ENCODE measurements at regions not wholly inside any gene's neighbourhood (a gene's known extent, or its start where the extent isn't known, plus 50 kb on each side); places are given as distances from the start of the nearest gene placed in this dataset.
A peak's percentile ranks its signal among the peaks of the same experiment; 100 is the strongest.
"Not testable (repeated sequence)": the region's sequence is repeated elsewhere in the genome, so short reads cannot be mapped to it uniquely, and the experiment has no call there.

DNA sequence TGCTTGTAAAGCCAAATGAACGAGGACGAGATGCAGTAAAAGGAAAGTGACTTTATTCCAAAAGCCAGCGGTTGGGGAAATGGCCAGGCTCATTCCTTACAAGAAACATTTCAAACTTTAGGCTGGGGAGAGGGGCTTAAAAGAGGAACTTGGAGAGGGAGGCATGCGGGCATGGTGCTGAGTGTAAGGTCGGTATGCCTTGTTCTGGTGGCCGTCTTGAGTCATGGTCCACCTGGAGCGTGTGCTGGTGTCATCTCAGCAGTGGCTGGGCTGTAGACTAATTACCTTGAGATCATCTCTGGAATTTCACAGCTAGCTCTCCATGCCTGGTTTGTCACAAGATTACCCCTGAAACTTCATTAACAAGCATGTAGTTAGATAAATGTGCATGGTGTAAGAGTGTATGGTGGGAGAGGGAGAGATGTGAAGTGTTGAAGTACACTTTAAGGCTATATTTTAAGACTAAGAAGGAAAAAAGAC, 156.4 kb upstream of the PFN2 start:
- ATAC-seq, result no peak
- H3K27ac Mint-ChIP-seq, result no peak overlapping the region
- H3K27me3 Mint-ChIP-seq, result peaks cover 19 to 31% of the 10 kb centered on the region in 2 donors
- H3K36me3 Mint-ChIP-seq, result no peaks in the 10 kb centered on the region
- H3K4me1 Mint-ChIP-seq (ENCODE audit: low read depth in 2 of 2), result no peaks in the 10 kb centered on the region
- H3K9me3 Mint-ChIP-seq, result no peaks in the 10 kb centered on the region
- H3K4me3 Mint-ChIP-seq, result no peak overlapping the region
- DNase-seq (ENCODE audit: low spot score), result no peak

DNA sequence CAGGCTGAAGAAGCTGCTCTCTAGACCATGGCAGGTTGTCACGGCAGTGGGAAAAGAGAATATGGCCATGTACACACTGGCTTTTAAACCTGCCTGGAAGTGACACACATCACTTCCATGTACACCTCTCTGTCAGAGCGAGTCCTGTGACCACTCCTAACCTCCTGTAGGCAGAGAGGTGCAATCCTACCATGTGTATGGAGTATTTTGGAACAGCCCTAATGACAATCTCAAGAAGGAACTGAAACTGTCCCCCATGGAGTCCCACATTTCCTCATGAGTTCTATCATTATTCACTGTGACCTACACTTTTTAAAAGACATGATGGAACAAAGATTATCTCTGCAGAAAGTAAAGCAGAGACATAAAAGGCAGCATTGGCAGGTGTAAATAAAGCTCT, 153.4 kb upstream of the PFN2 start:
- H3K36me3 Mint-ChIP-seq, result no peaks in the 10 kb centered on the region
- DNase-seq (ENCODE audit: low spot score) (no peak), ATAC-seq (no peak)
- no peaks in the 10 kb centered on the region for H3K4me1 Mint-ChIP-seq (ENCODE audit: low read depth in 2 of 2)
- no peak overlapping the region for H3K4me3 Mint-ChIP-seq
- H3K9me3 Mint-ChIP-seq, result no peaks in the 10 kb centered on the region
- peaks cover 23 to 37% of the 10 kb centered on the region in 2 donors for H3K27me3 Mint-ChIP-seq
- no peak overlapping the region for H3K27ac Mint-ChIP-seq

GRCh38 chr3:150123249-150123648, 152.6 kb upstream of the PFN2 start:
- ATAC-seq; H3K36me3 Mint-ChIP-seq; H3K4me1 Mint-ChIP-seq (ENCODE audit: low read depth in 2 of 2); H3K4me3 Mint-ChIP-seq; H3K27ac Mint-ChIP-seq; H3K9me3 Mint-ChIP-seq; DNase-seq (ENCODE audit: low spot score): not testable (repeated sequence)
- H3K27me3 Mint-ChIP-seq, result peaks cover 23 to 38% of the 10 kb centered on the region in 2 donors

DNA sequence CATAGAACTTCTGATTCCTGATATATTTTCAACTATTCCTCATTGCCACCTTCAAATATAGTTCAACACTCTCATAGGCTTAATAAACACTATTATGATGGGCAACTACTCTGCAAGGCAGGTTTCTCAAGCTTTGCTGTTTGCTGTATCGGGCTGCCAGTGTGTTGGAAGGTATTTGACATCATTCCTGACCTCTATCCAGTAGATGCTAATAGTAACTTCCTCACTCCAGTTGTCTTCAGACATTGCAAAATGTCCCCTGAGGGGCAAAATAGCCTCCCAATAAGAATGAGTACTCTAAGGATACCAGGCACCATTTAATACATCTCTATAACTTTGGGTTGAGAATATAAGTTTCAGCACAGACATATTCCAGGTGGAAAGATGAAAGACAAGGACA, 147.5 kb upstream of the PFN2 start:
- peaks cover 22 to 37% of the 10 kb centered on the region in 2 donors for H3K27me3 Mint-ChIP-seq
- no peaks in the 10 kb centered on the region for H3K4me1 Mint-ChIP-seq (ENCODE audit: low read depth in 2 of 2)
- H3K4me3 Mint-ChIP-seq, result no peak overlapping the region
- no peak overlapping the region for H3K27ac Mint-ChIP-seq
- DNase-seq (ENCODE audit: low spot score) (no peak), ATAC-seq (no peak)
- H3K36me3 Mint-ChIP-seq, result no peaks in the 10 kb centered on the region
- H3K9me3 Mint-ChIP-seq, result no peaks in the 10 kb centered on the region

GRCh38 chr3:150117076-150117475, 146.4 kb upstream of the PFN2 start:
- Mint-ChIP-seq H3K4me3 (no peak overlapping the region), H3K4me1 (ENCODE audit: low read depth in 2 of 2) (no peaks in the 10 kb centered on the region), H3K27ac (no peak overlapping the region), H3K9me3 (no peaks in the 10 kb centered on the region), H3K27me3 (peaks cover 22 to 37% of the 10 kb centered on the region in 2 donors), H3K36me3 (no peaks in the 10 kb centered on the region)
- DNase-seq (ENCODE audit: low spot score), result no peak
- no peak for ATAC-seq

DNA sequence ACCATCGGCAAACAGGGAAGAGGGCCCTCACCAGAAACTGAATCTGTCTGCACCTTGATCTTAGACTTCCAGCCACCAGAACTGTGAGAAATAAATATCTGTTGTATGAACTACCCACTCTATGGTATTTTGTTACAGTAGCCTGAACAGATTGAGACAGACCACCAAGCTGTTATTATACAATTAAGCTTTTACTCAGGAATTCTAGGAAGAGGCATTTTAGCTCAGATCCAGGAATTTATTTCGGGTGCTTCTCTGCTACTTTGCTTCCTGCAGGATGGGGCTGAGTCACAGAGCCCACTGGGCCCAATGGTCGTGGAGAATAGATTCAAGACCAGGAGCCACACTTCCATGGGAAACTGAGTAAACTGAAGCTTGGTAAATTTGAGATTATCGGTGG, 145.5 kb upstream of the PFN2 start:
- H3K36me3 Mint-ChIP-seq, result no peaks in the 10 kb centered on the region
- H3K27ac Mint-ChIP-seq, result no peak overlapping the region
- no peak overlapping the region for H3K4me3 Mint-ChIP-seq
- DNase-seq (ENCODE audit: low spot score) (no peak), ATAC-seq (no peak)
- no peaks in the 10 kb centered on the region for H3K9me3 Mint-ChIP-seq
- H3K27me3 Mint-ChIP-seq, result peaks cover 19 to 34% of the 10 kb centered on the region in 2 donors
- no peaks in the 10 kb centered on the region for H3K4me1 Mint-ChIP-seq (ENCODE audit: low read depth in 2 of 2)

- DNase-seq (ENCODE audit: low spot score), result no peak
- peak in 1 of 2 donors; percentile 83 for ATAC-seq
- Mint-ChIP-seq H3K4me1 (ENCODE audit: low read depth in 2 of 2) (no peaks in the 10 kb centered on the region), H3K27me3 (peaks cover 16 to 23% of the 10 kb centered on the region in 2 donors), H3K36me3 (no peaks in the 10 kb centered on the region), H3K9me3 (no peaks in the 10 kb centered on the region), H3K27ac (no peak overlapping the region), H3K4me3 (no peak overlapping the region)
These were observed 144.3 kb upstream of the PFN2 start for GRCh38 chr3:150114873-150115540.

GRCh38 chr3:150114273-150114672, 143.6 kb upstream of the PFN2 start:
- Mint-ChIP-seq H3K4me3 (no peak overlapping the region), H3K36me3 (no peaks in the 10 kb centered on the region), H3K27me3 (peaks cover 18 to 23% of the 10 kb centered on the region in 2 donors), H3K27ac (no peak overlapping the region), H3K9me3 (no peaks in the 10 kb centered on the region), H3K4me1 (ENCODE audit: low read depth in 2 of 2) (no peaks in the 10 kb centered on the region)
- no peak for DNase-seq (ENCODE audit: low spot score)
- ATAC-seq, result no peak

GRCh38 chr3:150110097-150110496, 139.4 kb upstream of the PFN2 start:
- Mint-ChIP-seq H3K27me3 (peaks cover 10 to 14% of the 10 kb centered on the region in 2 donors), H3K9me3 (no peaks in the 10 kb centered on the region), H3K27ac (no peak overlapping the region), H3K36me3 (no peaks in the 10 kb centered on the region), H3K4me3 (no peak overlapping the region), H3K4me1 (ENCODE audit: low read depth in 2 of 2) (no peaks in the 10 kb centered on the region)
- DNase-seq (ENCODE audit: low spot score), result no peak
- no peak for ATAC-seq

- H3K4me3 Mint-ChIP-seq, result no peak overlapping the region
- H3K36me3 Mint-ChIP-seq, result no peaks in the 10 kb centered on the region
These were observed 136.9 kb upstream of the PFN2 start for GRCh38 chr3:150107429-150108175.

DNA sequence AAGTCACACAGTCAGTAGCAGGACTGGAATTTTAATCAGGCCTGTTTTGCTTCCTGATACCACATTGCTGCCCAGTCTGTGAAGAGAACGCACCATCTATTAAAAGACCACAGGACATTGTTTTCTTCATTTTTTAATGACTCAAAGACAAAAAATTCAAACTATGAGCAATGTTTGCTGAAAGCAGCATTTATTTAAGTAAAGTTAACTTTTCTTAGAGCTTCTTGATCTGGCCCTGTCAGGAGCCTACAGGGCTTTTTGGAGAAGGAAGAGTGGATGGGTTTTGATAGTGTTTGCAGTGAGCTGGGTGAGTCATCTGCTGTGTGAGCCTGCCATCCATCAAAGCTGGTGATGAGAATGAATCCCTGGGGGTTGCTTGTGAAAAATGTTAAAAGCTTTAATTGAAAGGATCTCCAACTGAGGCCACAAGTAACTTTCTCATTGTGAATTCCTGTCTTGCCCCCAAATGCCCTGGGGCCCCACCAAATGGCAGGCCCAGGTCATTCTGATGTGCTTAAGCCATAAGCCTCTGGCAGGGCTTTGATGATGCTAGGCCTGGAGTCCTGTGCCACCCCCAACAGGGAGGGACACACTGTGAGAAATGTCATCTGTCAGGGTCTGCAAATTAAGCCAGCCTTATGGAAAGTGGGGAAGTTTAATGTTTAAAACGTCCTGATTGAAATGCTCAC, 136.2 kb upstream of the PFN2 start:
- Mint-ChIP-seq H3K4me3 (no peak overlapping the region), H3K27me3 (peaks cover 7 to 29% of the 10 kb centered on the region in 2 donors), H3K36me3 (no peaks in the 10 kb centered on the region), H3K27ac (no peak overlapping the region), H3K4me1 (ENCODE audit: low read depth in 2 of 2) (no peaks in the 10 kb centered on the region), H3K9me3 (no peaks in the 10 kb centered on the region)
- DNase-seq (ENCODE audit: low spot score) (no peak), ATAC-seq (no peak)

More at GRCh38 chr3:150107429-150108175, 136.9 kb upstream of the PFN2 start:
- H3K4me1 Mint-ChIP-seq (ENCODE audit: low read depth in 2 of 2), result no peaks in the 10 kb centered on the region
- peaks cover 7 to 29% of the 10 kb centered on the region in 2 donors for H3K27me3 Mint-ChIP-seq
- H3K9me3 Mint-ChIP-seq, result no peaks in the 10 kb centered on the region
- H3K27ac Mint-ChIP-seq, result no peak overlapping the region
- DNase-seq (ENCODE audit: low spot score) (no peak), ATAC-seq (no peak)

DNA sequence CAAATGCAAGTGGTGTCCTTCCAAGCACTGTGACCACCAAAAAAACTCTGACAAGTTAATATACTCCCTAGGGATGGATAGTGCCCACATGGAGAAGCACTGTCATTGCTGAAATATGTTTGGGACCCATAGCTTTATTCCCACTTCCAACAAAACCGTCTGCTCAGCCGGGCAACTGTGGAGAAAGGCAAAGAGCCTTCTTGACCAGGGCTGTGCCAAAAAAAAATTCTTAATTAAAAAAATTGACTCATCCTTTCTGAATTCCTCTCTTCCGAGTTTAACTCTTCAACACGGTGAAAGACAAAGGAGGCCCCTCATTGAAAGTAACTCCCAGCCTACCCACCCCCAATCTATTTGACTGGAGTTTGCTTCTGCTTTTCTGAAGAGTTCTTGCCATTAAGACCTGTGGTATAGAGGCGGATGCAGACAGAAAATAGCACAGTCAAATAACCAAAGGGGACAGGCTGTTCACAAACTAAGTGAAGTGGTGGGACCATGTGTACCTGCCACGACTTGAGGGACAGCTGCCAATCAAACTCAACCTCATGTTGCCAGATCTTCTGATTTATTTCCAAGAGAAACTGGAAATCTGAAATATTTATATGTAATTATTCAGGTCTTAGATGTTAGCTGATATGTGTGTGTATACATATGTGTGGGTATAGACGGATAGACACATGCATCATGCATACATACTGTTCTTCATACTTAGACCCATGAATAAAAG, 135.4 kb upstream of the PFN2 start:
- ATAC-seq, result no peak
- H3K4me3 Mint-ChIP-seq, result no peak overlapping the region
- H3K36me3 Mint-ChIP-seq, result no peaks in the 10 kb centered on the region
- H3K27ac Mint-ChIP-seq, result no peak overlapping the region
- no peaks in the 10 kb centered on the region for H3K9me3 Mint-ChIP-seq
- no peak for DNase-seq (ENCODE audit: low spot score)
- peaks cover 7 to 29% of the 10 kb centered on the region in 2 donors for H3K27me3 Mint-ChIP-seq
- H3K4me1 Mint-ChIP-seq (ENCODE audit: low read depth in 2 of 2), result no peaks in the 10 kb centered on the region

DNA sequence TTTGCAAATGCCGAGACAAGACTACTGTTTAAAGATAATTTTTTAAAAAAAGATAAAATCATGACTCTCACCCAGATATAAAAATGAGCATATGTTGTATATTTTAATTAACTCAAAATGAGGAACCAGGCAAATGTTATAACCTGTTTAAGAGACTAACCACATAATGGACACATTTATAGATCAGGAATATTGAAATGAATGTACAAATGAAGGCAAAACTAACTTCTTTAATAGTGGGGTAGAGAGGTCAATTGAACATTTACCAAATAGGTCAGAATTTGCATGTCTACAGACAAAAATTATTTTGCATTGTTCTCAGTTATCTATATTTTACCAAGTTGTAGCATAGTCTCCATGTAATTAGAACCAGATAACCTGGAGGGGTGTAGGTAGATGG, 134.3 kb upstream of the PFN2 start:
- no peaks in the 10 kb centered on the region for H3K4me1 Mint-ChIP-seq (ENCODE audit: low read depth in 2 of 2)
- H3K36me3 Mint-ChIP-seq, result no peaks in the 10 kb centered on the region
- no peak overlapping the region for H3K4me3 Mint-ChIP-seq

More for the DNA sequence above, 134.3 kb upstream of the PFN2 start:
- ATAC-seq, result no peak
- Mint-ChIP-seq H3K27ac (no peak overlapping the region), H3K9me3 (no peaks in the 10 kb centered on the region), H3K27me3 (peaks cover 4 to 31% of the 10 kb centered on the region in 2 donors)
- no peak for DNase-seq (ENCODE audit: low spot score)
